Thyroid gland (tissue), 4 donors: ENCODE measurements at regions not wholly inside any gene's neighbourhood (a gene's known extent, or its start where the extent isn't known, plus 50 kb on each side); places are given as distances from the start of the nearest gene placed in this dataset.
"Not testable (repeated sequence)": the region's sequence is repeated elsewhere in the genome, so short reads cannot be mapped to it uniquely, and the experiment has no call there.

Experiments used
- DNase-seq, 2 donors: peaks; one replicate each; pipeline ENCODE4 v3.0.0-alpha.2; 2019
- H3K27ac ChIP-seq, 3 donors: fragments of 200-600 bp; sonication (generic); 1 replicate in 2 of 3; 2 replicates in 1 of 3; pipeline ENCODE4 v1.5.1; 2016 to 2019; ENCODE audit warnings: mild to moderate bottlenecking in 1 of 3, moderate library complexity in 1 of 3
- H3K27me3 ChIP-seq: fragments of 200-600 bp; sonication (generic); one replicate; pipeline ENCODE4 v1.5.1; 2019
- H3K36me3 ChIP-seq, 2 donors: fragments of 200-600 bp; sonication (generic); one replicate each; pipeline ENCODE4 v1.5.1; 2016 to 2019
- H3K4me1 ChIP-seq, 2 donors: fragments of 200-600 bp; sonication (generic); one replicate each; pipeline ENCODE4 v1.5.1; 2017 to 2019
- H3K4me3 ChIP-seq, 3 donors: fragments of 200-600 bp; sonication (generic); replicated peaks in 1 of 3; 1 replicate in 2 of 3; 2 replicates in 1 of 3; pipeline ENCODE4 v1.5.1; 2016; ENCODE audit warnings: mild to moderate bottlenecking in 1 of 3
- H3K9me3 ChIP-seq: fragments of 200-600 bp; sonication (generic); one replicate; pipeline ENCODE4 v1.5.1; 2017
- POLR2A ChIP-seq, 2 donors: fragments of 450-650 bp; IDR thresholded peaks; one replicate each; pipeline ENCODE4 v1.6.1; 2017; ENCODE audit warnings: antibody characterized with exemption in 2 of 2, mild to moderate bottlenecking in 2 of 2, moderate library complexity in 1 of 2
- WGBS, 2 donors: methylation state at CpG; one replicate each; pipeline ENCODE4 v1.1.5; 2017; 5-methylcytosine and 5-hydroxymethylcytosine counted together
- intact Hi-C: fragments of 100-400 bp; cut with DNase I; formaldehyde crosslinking; loops from one replicate; pipeline ENCODE4 v1.15.1; 2023
- TF ChIP-seq, protein P1 (sequence below), 6 experiments: fragments of 200-600 bp in 3 of 6; fragments of 450-650 bp in 3 of 6; sonication (generic) in 3 of 6; IDR thresholded peaks; one replicate each; pipeline ENCODE4 v1.5.1; 2016 to 2019; ENCODE audit warnings: antibody characterized with exemption in 6 of 6, mild to moderate bottlenecking in 2 of 6, inconsistent platforms in 1 of 6, moderate library complexity in 1 of 6

DNA sequence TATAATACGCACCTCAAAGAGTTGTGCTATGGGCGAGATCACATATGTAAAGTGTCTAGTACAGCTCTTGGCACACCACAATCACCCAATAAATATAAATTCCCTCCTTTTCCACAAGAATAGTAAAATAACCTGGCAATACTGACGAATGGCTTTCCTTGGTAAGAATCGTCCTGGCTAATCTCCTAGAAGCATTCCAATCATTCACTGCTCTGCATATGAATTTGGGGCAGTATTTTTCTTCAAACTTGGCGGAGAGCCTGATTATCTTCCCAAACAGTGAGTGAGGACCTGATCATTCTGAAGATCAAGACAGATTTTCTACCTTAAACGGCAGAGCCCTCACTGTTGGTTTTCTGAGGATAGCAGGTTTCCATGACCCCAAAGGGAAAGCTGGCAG is 96.0 kb downstream of the TMEM215 start:
- intact Hi-C loops: no loop called here
- peaks cover 0 to 10% of the 10 kb centered on the region in 2 donors for H3K4me1 ChIP-seq
- WGBS, 2 donors: 48 to 62% methylated on average over 6 of the region's 6 CpGs
- H3K27me3 ChIP-seq: no peaks in the 10 kb centered on the region
- no peak overlapping the region for H3K27ac ChIP-seq
- DNase-seq: no peak
- TF ChIP-seq POLR2A (IDR thresholded peaks at IDR 0.05): no peak
- TF ChIP-seq, protein P1, sequence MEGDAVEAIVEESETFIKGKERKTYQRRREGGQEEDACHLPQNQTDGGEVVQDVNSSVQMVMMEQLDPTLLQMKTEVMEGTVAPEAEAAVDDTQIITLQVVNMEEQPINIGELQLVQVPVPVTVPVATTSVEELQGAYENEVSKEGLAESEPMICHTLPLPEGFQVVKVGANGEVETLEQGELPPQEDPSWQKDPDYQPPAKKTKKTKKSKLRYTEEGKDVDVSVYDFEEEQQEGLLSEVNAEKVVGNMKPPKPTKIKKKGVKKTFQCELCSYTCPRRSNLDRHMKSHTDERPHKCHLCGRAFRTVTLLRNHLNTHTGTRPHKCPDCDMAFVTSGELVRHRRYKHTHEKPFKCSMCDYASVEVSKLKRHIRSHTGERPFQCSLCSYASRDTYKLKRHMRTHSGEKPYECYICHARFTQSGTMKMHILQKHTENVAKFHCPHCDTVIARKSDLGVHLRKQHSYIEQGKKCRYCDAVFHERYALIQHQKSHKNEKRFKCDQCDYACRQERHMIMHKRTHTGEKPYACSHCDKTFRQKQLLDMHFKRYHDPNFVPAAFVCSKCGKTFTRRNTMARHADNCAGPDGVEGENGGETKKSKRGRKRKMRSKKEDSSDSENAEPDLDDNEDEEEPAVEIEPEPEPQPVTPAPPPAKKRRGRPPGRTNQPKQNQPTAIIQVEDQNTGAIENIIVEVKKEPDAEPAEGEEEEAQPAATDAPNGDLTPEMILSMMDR (IDR thresholded peaks at IDR 0.05): no peak
- no peak overlapping the region for H3K4me3 ChIP-seq
- no peaks in the 10 kb centered on the region for H3K36me3 ChIP-seq
- no peaks in the 10 kb centered on the region for H3K9me3 ChIP-seq

DNA sequence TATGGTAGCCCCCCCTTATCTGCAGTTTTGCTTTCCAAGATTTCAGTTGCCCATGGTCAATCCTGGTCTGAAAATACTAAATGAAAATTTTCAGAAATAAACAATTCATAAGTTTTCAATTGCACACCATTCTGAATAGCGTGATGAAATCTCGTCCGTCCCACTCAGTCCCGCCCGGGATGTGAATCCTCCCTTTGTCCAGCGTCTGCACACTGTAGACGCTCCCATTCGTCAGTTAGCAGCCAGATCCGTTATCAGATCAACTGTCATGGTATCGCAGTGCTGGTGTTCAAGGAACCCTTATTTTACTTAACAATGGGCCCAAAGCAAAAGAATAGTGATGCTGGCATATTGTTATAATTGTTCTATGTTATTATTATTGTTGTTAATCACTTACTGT is 98.6 kb downstream of the TMEM215 start:
- H3K27ac ChIP-seq: no peak overlapping the region
- H3K27me3 ChIP-seq: no peaks in the 10 kb centered on the region
- 91 to 96% methylated on average over 10 of the region's 10 CpGs for WGBS, 2 donors
- H3K4me3 ChIP-seq: no peak overlapping the region
- H3K9me3 ChIP-seq: no peaks in the 10 kb centered on the region
- intact Hi-C loops: no loop called here
- no peaks in the 10 kb centered on the region for H3K36me3 ChIP-seq
- TF ChIP-seq, protein P1 (IDR thresholded peaks at IDR 0.05): no peak
- no peak for TF ChIP-seq POLR2A (IDR thresholded peaks at IDR 0.05)
- DNase-seq: no peak
- no peaks in the 10 kb centered on the region for H3K4me1 ChIP-seq

DNA sequence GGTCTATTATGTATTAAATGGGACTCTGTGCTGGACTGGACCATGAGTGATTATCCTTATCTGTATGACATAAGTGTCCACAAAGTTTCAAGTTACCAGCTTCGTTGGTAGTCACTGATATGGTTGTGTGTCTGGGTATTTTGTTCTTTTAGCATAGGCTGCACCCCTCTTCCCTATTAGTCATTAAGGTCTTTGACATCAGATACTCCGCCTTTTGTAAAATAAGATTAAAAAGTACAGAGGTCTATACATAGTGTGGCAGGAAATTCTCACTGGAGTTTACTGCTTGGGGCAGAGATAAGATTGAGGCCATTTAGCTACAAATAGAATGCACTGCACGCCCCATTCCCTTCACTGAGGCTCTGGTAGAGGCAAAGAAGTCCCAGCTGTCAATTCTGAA is 99.4 kb downstream of the TMEM215 start:
- TF ChIP-seq, protein P1 (IDR thresholded peaks at IDR 0.05): no peak
- no peak for TF ChIP-seq POLR2A (IDR thresholded peaks at IDR 0.05)
- Histone ChIP-seq H3K9me3 (no peaks in the 10 kb centered on the region), H3K27ac (no peak overlapping the region), H3K27me3 (no peaks in the 10 kb centered on the region), H3K4me1 (no peaks in the 10 kb centered on the region), H3K36me3 (no peaks in the 10 kb centered on the region), H3K4me3 (no peak overlapping the region)
- WGBS, 2 donors: 22 to 23% methylated on average over 3 of the region's 3 CpGs
- intact Hi-C loops: no loop called here
- no peak for DNase-seq

DNA sequence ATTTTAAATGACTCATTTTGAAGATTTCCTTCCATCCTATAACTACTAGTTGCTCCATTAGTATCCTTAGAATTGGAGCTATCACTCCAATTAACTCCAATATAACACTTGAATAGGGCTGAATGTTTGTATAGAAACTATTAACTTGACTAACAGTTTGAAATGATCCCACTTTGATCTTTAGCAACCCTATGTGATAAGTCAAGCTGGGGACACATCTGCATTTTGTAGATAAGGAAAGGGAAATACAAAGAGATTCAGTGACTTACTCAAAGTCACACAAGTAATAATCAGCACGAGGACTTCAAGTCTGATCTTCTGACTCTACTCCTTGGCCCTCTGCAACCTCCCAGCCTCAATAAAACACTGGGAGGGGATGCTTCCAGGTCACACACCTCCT is 101.1 kb downstream of the TMEM215 start:
- no peaks in the 10 kb centered on the region for H3K36me3 ChIP-seq
- DNase-seq: no peak
- intact Hi-C loops: no loop called here
- TF ChIP-seq, protein P1 (IDR thresholded peaks at IDR 0.05): no peak
- no peak for TF ChIP-seq POLR2A (IDR thresholded peaks at IDR 0.05)
- 70 to 75% methylated on average over 1 of the region's 1 CpG for WGBS, 2 donors
- H3K27ac ChIP-seq: no peak overlapping the region
- H3K27me3 ChIP-seq: no peaks in the 10 kb centered on the region
- H3K4me1 ChIP-seq: no peaks in the 10 kb centered on the region
- H3K9me3 ChIP-seq: no peaks in the 10 kb centered on the region
- H3K4me3 ChIP-seq: no peak overlapping the region

DNA sequence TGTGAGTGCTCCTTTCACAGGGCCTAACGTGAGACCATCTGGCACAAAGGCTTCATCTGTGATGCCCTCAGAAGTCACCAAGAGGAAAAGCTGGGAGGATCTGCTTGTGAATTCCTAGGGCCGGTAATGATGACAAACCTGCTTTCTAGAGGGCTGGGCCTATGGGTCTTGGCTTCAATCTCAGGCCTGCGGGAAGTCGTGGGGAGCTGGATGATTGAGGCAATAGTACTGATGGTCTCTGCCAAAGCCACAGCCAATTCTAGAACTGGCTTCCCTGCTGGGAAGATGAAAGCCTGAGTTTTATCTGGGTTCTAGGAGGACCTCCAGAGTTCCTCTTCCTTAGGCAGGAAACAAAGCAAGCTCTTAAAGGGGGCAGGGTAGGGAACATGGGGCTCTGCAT is 102.7 kb downstream of the TMEM215 start:
- H3K27ac ChIP-seq: no peak overlapping the region
- no peak overlapping the region for H3K4me3 ChIP-seq
- 91 to 96% methylated on average over 4 of the region's 4 CpGs for WGBS, 2 donors
- H3K9me3 ChIP-seq: no peaks in the 10 kb centered on the region
- DNase-seq: no peak
- TF ChIP-seq POLR2A (IDR thresholded peaks at IDR 0.05): no peak
- TF ChIP-seq, protein P1 (IDR thresholded peaks at IDR 0.05): no peak
- no peaks in the 10 kb centered on the region for H3K36me3 ChIP-seq
- H3K4me1 ChIP-seq: no peaks in the 10 kb centered on the region
- no peaks in the 10 kb centered on the region for H3K27me3 ChIP-seq
- intact Hi-C loops: no loop called here

DNA sequence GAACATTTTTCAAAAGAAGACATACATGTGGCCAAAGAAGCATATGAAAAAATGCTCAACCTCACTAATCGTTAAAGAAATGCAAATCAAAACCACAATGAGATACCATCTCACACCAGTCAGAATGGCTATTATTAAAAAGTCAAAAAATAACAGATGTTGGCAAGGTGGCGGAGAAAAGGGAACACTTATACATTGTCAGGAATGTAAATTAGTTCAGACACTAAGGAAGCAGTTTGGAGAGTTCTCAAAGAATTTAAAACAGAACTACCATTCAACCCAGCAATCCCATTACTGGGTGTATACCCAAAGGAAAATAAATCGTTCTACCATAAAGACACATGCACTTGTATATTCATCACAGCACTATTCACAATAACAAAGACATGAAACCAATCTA is 106.9 kb downstream of the APTX start:
- H3K36me3 ChIP-seq, H3K27me3 ChIP-seq, H3K4me1 ChIP-seq, intact Hi-C loops, H3K27ac ChIP-seq, DNase-seq, H3K9me3 ChIP-seq, H3K4me3 ChIP-seq: not testable (repeated sequence)
- 49% methylated on average over 3 of the region's 3 CpGs for WGBS, 2 donors
